Heart left ventricle (tissue), 13 donors: ENCODE measurements at regions not wholly inside any gene's neighbourhood (a gene's known extent, or its start where the extent isn't known, plus 50 kb on each side); places are given as distances from the start of the nearest gene placed in this dataset.

Source experiments
- CTCF ChIP-seq, 12 donors: fragments of 200-600 bp; sonication (generic) in 4 of 12; IDR thresholded peaks; one replicate each; pipeline versions ENCODE4 v1.5.0 to v1.8.0; 2018 to 2022; ENCODE audit warnings: antibody characterized with exemption in 12 of 12, mild to moderate bottlenecking in 5 of 12
- POLR2A ChIP-seq, 2 donors: fragments of 450-650 bp; IDR thresholded peaks; one replicate each; pipeline ENCODE4 v1.6.1; 2017; ENCODE audit warnings: antibody characterized with exemption in 2 of 2, mild to moderate bottlenecking in 2 of 2, moderate library complexity in 2 of 2
- donor health status: ischemic (EF 13 %, LVEDD 7.1; RV severe dilation, severe dysfunction).
- donor health status: DM: no; HTN: yes; CAD: no.
- donor health status: DM: no; HTN: no; CAD: no.
- donor health status: ischemic (EF 25% LVEDD 6.9; RV normal size, moderate dysfunction).
- donor health status: ischemic (EF 25% LVEDD 5.7; RV mildly dilated, moderate dysfunction).
- donor health status: ischemic (EF 35%, LVEDD 5.7; RV mildly dilated, moderate dysfunction).
- donor health status: nonischemic (EF 11% LVEDD 7.7; RV severe dilation, severe dysfunction).
- donor health status: DM: yes; HTN: yes; CAD: no.
- donor health status: PGD.
- donor health status: ischemic (EF 29% LVEDD 5.4; RV normal size, mild dysfunction).
- donor health status: nonischemic (EF 23%, LVEDD 6.1; RV moderate dilation, normal function).

- TF ChIP-seq CTCF (IDR thresholded peaks at IDR 0.05), result no peak
- no peak for TF ChIP-seq POLR2A (IDR thresholded peaks at IDR 0.05)
Measured at GRCh38 chr7:63046612-63047011, 952.0 kb upstream of the ZNF722 start.
